Calu3 (cell line): ENCODE measurements at regions not wholly inside any gene's neighbourhood (a gene's known extent, or its start where the extent isn't known, plus 50 kb on each side); places are given as distances from the start of the nearest gene placed in this dataset.

ENCODE experiments used
- BruUV-seq: library from RNA; stranded (reverse); fragments of 400-500 nt; replicated peaks from 2 replicates; lab custom pipeline; 2021; lab: Mats Ljungman, UMichigan
- CTCF ChIA-PET: fragments of 300-600 bp; sonication (Branson Sonifier 250); formaldehyde crosslinking; loops from one replicate; lab custom pipeline; 2022; ENCODE audit warnings: antibody characterized with exemption; lab: Charles Lee
- DNase-seq: peaks from one replicate; pipeline ENCODE4 v3.0.0; 2022
- H3K27ac Mint-ChIP-seq: one replicate; pipeline ENCODE4 v1.8.0; 2022; ENCODE audit warnings: mixed read lengths; ENCODE audit not compliant: unreplicated experiment
- H3K27me3 Mint-ChIP-seq: one replicate; pipeline ENCODE4 v1.8.0; 2022; ENCODE audit warnings: mixed read lengths; ENCODE audit not compliant: unreplicated experiment
- H3K36me3 Mint-ChIP-seq: one replicate; pipeline ENCODE4 v1.8.0; 2022; ENCODE audit warnings: mild to moderate bottlenecking, moderate library complexity, mixed read lengths; ENCODE audit not compliant: insufficient read depth, unreplicated experiment
- H3K4me1 Mint-ChIP-seq: one replicate; pipeline ENCODE4 v1.8.0; 2022; ENCODE audit warnings: mild to moderate bottlenecking, low read depth, mixed read lengths; ENCODE audit not compliant: unreplicated experiment
- H3K4me3 Mint-ChIP-seq: one replicate; pipeline ENCODE4 v1.8.0; 2022; ENCODE audit warnings: mild to moderate bottlenecking, low read depth, moderate library complexity, mixed read lengths; ENCODE audit not compliant: unreplicated experiment
- H3K9me3 Mint-ChIP-seq: one replicate; pipeline ENCODE4 v1.8.0; 2022; ENCODE audit warnings: low read depth, mixed read lengths; ENCODE audit not compliant: unreplicated experiment
- CTCF ChIP-seq: fragments of 200-600 bp; IDR thresholded peaks from one replicate; pipeline ENCODE4 v1.8.0; 2022; ENCODE audit warnings: antibody characterized with exemption; ENCODE audit not compliant: unreplicated experiment
- intact Hi-C: fragments of 100-400 bp; cut with micrococcal nuclease; formaldehyde crosslinking; loops from one replicate; pipeline ENCODE4 v1.10.0; 2022; ENCODE audit not compliant: unreplicated experiment

GRCh38 chr5:87788416-87788815 is 375.7 kb upstream of the CCNH start:
- BruUV-seq = no TSS peak
- Mint-ChIP-seq H3K4me1 (no peaks in the 10 kb centered on the region), H3K27ac (no peak overlapping the region), H3K27me3 (no peaks in the 10 kb centered on the region), H3K36me3 (no peaks in the 10 kb centered on the region), H3K9me3 (no peaks in the 10 kb centered on the region), H3K4me3 (no peak overlapping the region)
- CTCF ChIA-PET = interaction anchor here (0.6 to 0.7 kb wide), 3 partner anchors 781 to 1812 kb away, joined by 3 to 4 read pairs (median 3); no protein-coding TSS in a partner anchor
- intact Hi-C loops = loop anchor here (10.0 kb wide), 1 partner anchor 476 kb away; the partner anchor contains the start of gene TMEM161B
- TF ChIP-seq CTCF = no peak
- no peak for DNase-seq

GRCh38 chr5:87787625-87788256 is 375.0 kb upstream of the CCNH start:
- DNase-seq = no peak
- CTCF ChIA-PET = interaction anchor here (0.7 kb wide), 1 partner anchor 1813 kb away, joined by 4 read pairs; no protein-coding TSS in a partner anchor
- no TSS peak for BruUV-seq

GRCh38 chr5:87787086-87787485 is 374.4 kb upstream of the CCNH start:
- DNase-seq = no peak
- Mint-ChIP-seq H3K9me3 (no peaks in the 10 kb centered on the region), H3K4me1 (no peaks in the 10 kb centered on the region), H3K27ac (no peak overlapping the region), H3K27me3 (no peaks in the 10 kb centered on the region), H3K4me3 (no peak overlapping the region), H3K36me3 (no peaks in the 10 kb centered on the region)
- intact Hi-C loops = loop anchor here (10.0 kb wide), 1 partner anchor 478 kb away; the partner anchor contains the start of gene TMEM161B
- CTCF ChIA-PET = no interaction called here
- no peak for TF ChIP-seq CTCF
- no TSS peak for BruUV-seq

More at GRCh38 chr5:87787625-87788256, 375.0 kb upstream of the CCNH start:
- Mint-ChIP-seq H3K27ac (no peak overlapping the region), H3K4me3 (no peak overlapping the region), H3K36me3 (no peaks in the 10 kb centered on the region), H3K27me3 (no peaks in the 10 kb centered on the region), H3K9me3 (no peaks in the 10 kb centered on the region), H3K4me1 (no peaks in the 10 kb centered on the region)
- intact Hi-C loops = loop anchor here (10.0 kb wide), 1 partner anchor 477 kb away; the partner anchor contains the start of gene TMEM161B
- no peak for TF ChIP-seq CTCF

GRCh38 chr5:87786471-87786870 is 373.7 kb upstream of the CCNH start:
- intact Hi-C loops = loop anchor here (10.0 kb wide), 1 partner anchor 478 kb away; the partner anchor contains the start of gene TMEM161B
- Mint-ChIP-seq H3K4me3 (no peak overlapping the region), H3K27me3 (no peaks in the 10 kb centered on the region), H3K27ac (no peak overlapping the region), H3K9me3 (no peaks in the 10 kb centered on the region), H3K4me1 (peaks cover 5% of the 10 kb centered on the region), H3K36me3 (no peaks in the 10 kb centered on the region)
- BruUV-seq = no TSS peak
- DNase-seq = no peak
- CTCF ChIA-PET = no interaction called here
- TF ChIP-seq CTCF = no peak
